ENCODE measurements at regions not wholly inside any gene's neighbourhood (a gene's known extent, or its start where the extent isn't known, plus 50 kb on each side); places are given as distances from the start of the nearest gene placed in this dataset.

DNA sequence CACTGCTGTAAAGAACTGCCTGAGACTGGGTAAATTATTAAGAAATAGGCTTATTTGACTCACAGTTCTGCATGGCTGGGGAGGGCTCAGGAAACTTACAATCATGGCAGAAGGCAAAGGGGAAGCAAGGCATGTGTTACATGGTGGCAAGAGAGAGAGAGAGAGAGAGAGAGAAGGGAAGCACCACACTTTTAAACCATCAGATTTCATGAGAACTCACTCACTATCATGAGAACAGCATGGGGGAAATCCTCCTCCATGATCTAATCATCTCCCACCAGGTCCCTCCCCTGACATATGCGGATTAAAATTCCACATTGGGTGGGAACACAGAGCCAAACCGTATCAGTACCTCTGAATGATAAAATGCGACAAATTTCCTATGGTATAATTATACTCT, 203.9 kb upstream of the MARCKS start:
- TF ChIP-seq FOXP2 (optimal IDR thresholded peaks at IDR 0.05; ENCODE audit: borderline replicate concordance, extremely low read depth, extremely low read length, insufficient read depth) (no peak), POLR2AphosphoS5 (IDR thresholded peaks at IDR 0.05; ENCODE audit: low read depth, low read length) (no peak), SIN3A (IDR thresholded peaks at IDR 0.05; ENCODE audit: borderline replicate concordance, insufficient read depth, low read length) (no peak), TAF1 (IDR thresholded peaks at IDR 0.05; ENCODE audit: borderline replicate concordance, insufficient read depth, low read length) (no peak)
- TF ChIP-seq, protein P1, sequence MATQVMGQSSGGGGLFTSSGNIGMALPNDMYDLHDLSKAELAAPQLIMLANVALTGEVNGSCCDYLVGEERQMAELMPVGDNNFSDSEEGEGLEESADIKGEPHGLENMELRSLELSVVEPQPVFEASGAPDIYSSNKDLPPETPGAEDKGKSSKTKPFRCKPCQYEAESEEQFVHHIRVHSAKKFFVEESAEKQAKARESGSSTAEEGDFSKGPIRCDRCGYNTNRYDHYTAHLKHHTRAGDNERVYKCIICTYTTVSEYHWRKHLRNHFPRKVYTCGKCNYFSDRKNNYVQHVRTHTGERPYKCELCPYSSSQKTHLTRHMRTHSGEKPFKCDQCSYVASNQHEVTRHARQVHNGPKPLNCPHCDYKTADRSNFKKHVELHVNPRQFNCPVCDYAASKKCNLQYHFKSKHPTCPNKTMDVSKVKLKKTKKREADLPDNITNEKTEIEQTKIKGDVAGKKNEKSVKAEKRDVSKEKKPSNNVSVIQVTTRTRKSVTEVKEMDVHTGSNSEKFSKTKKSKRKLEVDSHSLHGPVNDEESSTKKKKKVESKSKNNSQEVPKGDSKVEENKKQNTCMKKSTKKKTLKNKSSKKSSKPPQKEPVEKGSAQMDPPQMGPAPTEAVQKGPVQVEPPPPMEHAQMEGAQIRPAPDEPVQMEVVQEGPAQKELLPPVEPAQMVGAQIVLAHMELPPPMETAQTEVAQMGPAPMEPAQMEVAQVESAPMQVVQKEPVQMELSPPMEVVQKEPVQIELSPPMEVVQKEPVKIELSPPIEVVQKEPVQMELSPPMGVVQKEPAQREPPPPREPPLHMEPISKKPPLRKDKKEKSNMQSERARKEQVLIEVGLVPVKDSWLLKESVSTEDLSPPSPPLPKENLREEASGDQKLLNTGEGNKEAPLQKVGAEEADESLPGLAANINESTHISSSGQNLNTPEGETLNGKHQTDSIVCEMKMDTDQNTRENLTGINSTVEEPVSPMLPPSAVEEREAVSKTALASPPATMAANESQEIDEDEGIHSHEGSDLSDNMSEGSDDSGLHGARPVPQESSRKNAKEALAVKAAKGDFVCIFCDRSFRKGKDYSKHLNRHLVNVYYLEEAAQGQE (IDR thresholded peaks at IDR 0.05; ENCODE audit: insufficient read depth in 1 of 2, low read depth in 2 of 2, low read length in 2 of 2) = no peak

DNA sequence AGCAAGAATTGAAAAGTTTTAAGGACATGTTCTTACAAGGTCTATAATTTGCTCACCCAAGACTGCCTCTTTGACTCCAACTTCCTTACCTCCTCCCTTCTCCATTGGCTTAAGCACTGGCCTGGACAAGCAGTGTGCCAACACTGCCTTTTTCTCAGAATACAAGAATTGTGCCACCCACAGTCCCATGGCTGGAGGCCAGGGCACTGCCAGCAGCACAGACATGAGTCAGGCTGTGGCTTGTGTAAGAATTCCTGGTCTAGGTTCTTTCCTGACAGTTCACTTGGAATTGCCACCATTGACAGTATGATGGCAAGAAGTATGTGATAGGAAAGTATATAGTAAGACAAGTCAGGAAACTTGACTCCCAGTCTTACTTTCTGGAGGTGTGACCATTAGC, 202.7 kb upstream of the MARCKS start:
- TF ChIP-seq, protein P1 (IDR thresholded peaks at IDR 0.05; ENCODE audit: insufficient read depth in 1 of 2, low read depth in 2 of 2, low read length in 2 of 2) = no peak

DNA sequence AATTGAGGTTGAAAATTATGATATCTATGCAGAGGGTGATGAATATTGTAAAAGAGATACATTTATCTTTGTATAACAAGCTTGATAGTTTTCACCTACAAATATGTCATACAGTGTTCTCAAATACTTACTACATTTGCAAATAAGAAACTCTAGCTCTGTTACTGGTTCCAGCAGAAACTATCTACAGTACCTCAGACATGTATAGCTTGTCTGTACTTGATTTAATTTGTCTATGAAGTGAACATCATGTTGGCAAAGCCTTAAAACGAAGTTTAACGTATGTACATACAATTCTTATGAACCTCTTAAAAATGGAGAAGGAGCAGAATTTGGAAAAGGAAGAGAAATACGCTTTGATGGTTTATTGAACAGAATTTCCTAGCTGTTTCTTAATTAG, 201.4 kb upstream of the MARCKS start:
- TF ChIP-seq FOXP2 (optimal IDR thresholded peaks at IDR 0.05; ENCODE audit: borderline replicate concordance, extremely low read depth, extremely low read length, insufficient read depth) (no peak), POLR2AphosphoS5 (IDR thresholded peaks at IDR 0.05; ENCODE audit: low read depth, low read length) (no peak), TAF1 (IDR thresholded peaks at IDR 0.05; ENCODE audit: borderline replicate concordance, insufficient read depth, low read length) (no peak), SIN3A (IDR thresholded peaks at IDR 0.05; ENCODE audit: borderline replicate concordance, insufficient read depth, low read length) (no peak)
- TF ChIP-seq, protein P1 (IDR thresholded peaks at IDR 0.05; ENCODE audit: insufficient read depth in 1 of 2, low read depth in 2 of 2, low read length in 2 of 2) = no peak

DNA sequence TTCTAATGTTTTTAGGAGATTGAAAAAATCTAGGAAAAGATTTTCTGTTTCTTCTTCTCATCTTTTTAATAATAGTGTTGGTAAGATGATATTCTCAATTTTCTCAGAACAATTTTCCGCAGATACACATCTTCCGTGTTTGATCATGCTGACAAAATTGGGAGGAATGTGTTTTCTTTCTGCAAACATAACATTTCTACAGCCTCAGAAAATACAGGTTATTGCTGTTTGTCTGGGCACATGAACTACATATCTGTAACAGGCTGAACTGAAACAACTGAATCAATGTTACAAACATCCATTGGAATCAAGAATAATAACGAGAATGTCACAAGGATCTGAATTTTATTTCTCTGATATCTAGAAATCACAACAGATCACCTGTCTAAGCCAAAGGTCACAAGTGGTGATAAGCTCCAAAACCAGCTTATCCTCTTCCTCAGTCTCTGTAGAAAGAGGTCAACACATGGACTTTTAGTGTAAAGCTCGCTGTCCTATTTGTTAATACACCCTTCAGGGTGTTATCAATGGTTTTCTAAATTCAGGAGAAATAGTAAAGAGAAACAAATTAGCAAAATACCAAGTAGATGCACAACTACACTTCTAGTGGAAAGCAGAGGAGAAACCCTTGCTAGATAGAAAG, 197.3 kb upstream of the MARCKS start:
- TF ChIP-seq POLR2AphosphoS5 (IDR thresholded peaks at IDR 0.05; ENCODE audit: low read depth, low read length) (no peak), SIN3A (IDR thresholded peaks at IDR 0.05; ENCODE audit: borderline replicate concordance, insufficient read depth, low read length) (no peak), FOXP2 (optimal IDR thresholded peaks at IDR 0.05; ENCODE audit: borderline replicate concordance, extremely low read depth, extremely low read length, insufficient read depth) (no peak), TAF1 (IDR thresholded peaks at IDR 0.05; ENCODE audit: borderline replicate concordance, insufficient read depth, low read length) (no peak)
- TF ChIP-seq, protein P1 (IDR thresholded peaks at IDR 0.05; ENCODE audit: insufficient read depth in 1 of 2, low read depth in 2 of 2, low read length in 2 of 2) = no peak

DNA sequence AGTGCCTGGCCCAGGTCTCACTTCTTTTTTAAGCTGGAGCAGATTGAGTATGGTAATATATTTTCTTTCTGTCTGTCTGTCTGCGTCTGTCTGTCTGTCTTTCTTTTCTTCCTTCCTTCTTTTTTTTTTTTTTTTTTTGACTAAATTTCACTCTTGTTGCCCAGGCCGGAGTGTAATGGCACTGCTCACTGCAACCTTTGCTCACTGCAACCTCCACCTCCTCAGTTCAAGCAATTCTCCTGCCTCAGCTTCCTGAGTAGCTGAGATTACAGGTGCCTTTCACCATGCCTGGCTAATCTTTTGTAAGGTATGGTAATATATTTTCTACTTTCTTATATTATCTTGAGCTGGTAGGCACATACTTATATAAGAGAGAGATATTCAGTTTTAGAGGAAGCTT, 196.3 kb upstream of the MARCKS start:
- TF ChIP-seq SIN3A (IDR thresholded peaks at IDR 0.05; ENCODE audit: borderline replicate concordance, insufficient read depth, low read length) (no peak), TAF1 (IDR thresholded peaks at IDR 0.05; ENCODE audit: borderline replicate concordance, insufficient read depth, low read length) (no peak), POLR2AphosphoS5 (IDR thresholded peaks at IDR 0.05; ENCODE audit: low read depth, low read length) (no peak), FOXP2 (optimal IDR thresholded peaks at IDR 0.05; ENCODE audit: borderline replicate concordance, extremely low read depth, extremely low read length, insufficient read depth) (no peak)
- TF ChIP-seq, protein P1 (IDR thresholded peaks at IDR 0.05; ENCODE audit: insufficient read depth in 1 of 2, low read depth in 2 of 2, low read length in 2 of 2) = no peak
